Posterior cingulate gyrus (tissue), 11 donors: ENCODE measurements at regions not wholly inside any gene's neighbourhood (a gene's known extent, or its start where the extent isn't known, plus 50 kb on each side); places are given as distances from the start of the nearest gene placed in this dataset.

Experiments used
- DNase-seq, 10 donors: peaks; one replicate each; pipeline versions ENCODE4 v3.0.0 to v3.0.0-alpha.2; 2020 to 2021; ENCODE audit warnings: mixed read lengths in 3 of 10
- intact Hi-C: fragments of 100-400 bp; cut with DNase I; formaldehyde crosslinking; loops from one replicate; pipeline ENCODE4 v1.15.1; 2023

DNA sequence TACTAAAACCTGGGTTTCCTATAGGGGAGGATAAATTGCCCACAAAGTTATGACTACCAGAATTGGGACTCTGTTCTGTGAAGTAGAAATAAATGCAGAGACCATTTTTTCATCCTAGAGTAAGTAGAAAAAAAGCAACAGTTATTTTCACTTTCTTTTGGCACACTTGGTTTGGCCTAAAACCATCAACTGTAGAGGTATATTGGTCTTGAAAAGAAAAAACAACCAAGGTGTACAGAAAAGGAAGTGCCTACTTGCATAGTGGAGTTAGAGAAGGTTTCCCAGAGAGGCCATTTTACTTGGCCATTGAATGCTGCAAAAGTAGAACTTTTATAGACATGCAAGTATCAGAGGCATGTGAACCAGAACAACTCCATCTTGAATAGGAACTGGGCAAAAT, 89.4 kb upstream of the TACR1 start:
- intact Hi-C loops: no loop called here
- no peak for DNase-seq

DNA sequence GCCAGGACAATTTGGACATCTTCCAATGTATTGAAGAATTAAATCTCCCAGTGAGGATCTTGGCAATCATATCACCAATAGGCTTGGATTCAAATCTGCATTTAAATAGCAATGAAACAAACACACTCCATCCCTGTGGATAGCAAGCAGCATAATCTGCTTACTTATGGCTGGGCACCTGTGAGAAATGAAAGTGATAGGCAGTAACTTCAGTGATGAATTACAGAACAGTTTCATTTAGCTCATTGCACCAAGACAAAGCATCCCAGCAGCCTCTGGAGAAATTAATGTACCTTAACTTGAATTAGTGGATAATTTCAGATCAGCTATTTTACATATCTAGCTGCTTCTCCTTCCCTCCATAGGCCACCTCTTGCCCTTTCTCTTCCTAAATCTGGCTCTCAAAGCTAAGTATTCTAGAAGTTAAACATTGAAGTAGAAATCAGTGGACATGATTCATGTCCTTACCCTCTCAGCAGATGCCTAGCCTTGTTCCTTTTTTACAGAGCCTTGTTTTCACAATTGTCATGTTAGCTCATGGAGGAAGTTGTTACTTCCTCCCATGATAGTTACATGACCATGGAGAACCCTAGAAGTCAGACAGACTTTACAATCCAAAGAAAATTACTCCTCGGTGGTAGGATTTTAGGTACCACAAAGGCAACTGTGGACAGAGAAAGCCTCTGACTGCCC, 88.5 kb upstream of the TACR1 start:
- intact Hi-C loops: no loop called here
- DNase-seq: no peak

DNA sequence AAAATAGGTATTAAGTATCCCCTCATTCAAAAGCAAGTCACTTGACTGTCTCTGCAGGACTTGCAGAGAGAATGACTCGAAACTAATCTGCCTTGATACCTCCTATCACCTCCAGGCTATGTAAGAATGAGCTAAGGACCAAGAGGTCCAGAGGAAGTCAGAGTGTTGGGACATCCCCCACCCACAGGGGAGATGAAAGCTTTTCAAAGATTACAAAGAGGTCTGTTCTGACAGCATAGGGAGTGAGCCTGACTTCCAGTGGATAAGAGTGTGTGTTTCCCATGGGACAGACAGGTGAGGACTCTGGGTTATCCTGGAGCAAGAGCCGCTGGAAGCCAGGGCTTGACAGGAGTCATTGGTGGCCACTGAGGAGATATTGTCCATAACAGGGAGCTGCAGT, 85.0 kb upstream of the TACR1 start:
- DNase-seq: no peak
- intact Hi-C loops: no loop called here

DNA sequence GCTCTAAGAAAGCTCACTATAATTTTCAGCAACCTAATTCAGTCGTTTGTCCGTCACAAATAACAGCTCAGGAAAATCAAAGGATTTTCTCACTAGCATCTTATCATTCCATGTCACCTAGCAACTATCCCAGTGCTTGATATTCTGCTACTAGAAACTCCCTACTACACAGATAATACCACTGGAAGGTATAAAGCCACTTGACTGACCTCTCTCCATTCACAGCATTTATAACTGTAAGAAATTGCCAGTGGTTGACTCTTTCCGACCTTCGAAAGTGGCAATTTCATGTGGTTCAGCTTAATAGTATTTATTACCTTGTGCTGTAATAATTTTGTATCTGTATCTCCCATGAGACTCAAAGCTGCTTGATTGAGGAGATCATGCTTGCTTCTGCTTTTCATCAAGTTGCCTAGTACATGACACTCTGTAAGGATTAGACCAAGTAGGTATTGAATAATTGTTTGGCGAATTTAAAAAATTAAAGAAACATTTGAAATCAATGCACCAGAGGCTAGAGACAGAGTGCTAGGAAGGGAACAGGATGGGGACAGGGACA, 79.6 kb upstream of the TACR1 start:
- DNase-seq: no peak
- intact Hi-C loops: no loop called here

DNA sequence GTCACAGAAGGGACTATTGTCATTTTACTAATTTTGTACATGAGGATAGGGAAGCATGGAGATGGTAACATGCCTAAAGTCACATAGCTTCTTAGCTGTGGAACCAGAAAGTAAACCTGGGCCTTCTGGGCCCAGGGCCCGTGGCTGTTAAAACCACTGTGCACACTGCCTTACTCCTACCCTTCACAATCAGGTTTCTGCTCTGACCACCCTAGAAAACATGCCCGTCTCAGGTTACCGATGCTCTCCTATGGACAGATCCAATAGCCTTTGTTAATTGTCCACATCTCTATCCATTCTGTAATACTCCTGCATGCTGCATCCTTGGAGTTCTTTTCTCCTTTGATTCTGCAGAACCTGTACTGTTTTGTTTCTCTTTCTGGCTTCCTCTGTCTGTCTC, 79.0 kb upstream of the TACR1 start:
- no peak for DNase-seq

DNA sequence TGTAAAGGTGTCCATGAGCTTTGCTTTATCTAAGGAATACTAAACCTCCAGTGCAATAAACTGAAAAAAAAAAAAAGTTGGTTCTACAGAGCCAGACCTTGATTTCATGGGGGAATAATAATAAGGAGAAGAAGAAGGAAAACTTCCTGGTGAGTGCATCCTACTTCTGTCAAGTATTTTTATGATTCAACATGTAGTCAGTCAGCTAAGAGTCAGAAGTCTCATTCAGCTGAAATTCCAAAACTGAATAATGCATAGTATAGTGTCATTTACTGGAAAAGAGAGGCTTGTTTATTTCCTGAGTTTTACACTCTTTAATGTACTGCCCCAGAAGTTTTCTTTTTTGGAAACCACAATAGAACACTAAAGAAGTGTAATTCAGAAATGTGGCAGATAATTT, 77.8 kb upstream of the TACR1 start:
- intact Hi-C loops: no loop called here
- DNase-seq: no peak

More for the DNA sequence above, 79.0 kb upstream of the TACR1 start:
- intact Hi-C loops: no loop called here

DNA sequence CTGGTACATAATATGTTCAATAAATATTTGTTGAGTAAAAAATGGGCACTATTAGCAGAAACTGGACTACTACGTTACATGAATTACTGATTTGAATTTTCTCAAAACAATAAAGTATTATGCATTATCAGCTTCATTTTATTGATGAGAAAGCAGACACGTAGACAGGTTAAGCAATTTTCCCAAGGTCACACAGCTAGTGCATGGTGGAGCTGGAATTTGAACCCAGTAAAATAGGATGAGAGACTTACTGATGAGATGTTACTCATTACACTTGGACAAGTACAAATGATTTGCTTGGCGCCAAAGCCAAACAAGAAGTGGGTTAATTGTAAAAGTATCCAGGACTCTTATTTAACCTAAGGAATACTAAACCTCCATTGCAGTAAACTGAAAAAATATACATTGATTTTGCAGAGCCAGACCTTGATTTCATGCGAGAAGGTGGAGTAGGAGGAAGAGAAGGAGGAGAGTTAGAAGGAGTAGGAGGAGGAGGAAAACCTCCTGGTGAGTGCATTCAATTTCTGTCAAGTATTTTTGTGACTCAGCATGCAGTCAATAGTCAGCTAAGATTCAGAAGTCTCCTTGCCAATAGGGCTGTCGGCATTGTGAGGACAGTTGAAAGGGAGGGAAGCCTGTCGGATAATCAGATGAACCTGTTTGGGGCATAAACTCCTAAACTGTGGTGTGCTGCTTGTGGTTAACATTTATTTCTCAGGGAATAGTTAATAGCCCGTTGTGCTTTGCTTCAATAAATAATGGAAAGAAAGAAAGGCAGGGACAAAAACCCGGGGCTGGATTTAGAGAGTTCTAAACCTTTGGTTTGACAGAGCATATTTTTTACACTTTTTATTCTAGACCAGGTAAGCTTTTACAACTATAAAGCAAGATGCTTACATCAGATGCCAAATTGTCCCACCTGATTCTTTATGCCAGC, 77.0 kb upstream of the TACR1 start:
- no peak for DNase-seq

DNA sequence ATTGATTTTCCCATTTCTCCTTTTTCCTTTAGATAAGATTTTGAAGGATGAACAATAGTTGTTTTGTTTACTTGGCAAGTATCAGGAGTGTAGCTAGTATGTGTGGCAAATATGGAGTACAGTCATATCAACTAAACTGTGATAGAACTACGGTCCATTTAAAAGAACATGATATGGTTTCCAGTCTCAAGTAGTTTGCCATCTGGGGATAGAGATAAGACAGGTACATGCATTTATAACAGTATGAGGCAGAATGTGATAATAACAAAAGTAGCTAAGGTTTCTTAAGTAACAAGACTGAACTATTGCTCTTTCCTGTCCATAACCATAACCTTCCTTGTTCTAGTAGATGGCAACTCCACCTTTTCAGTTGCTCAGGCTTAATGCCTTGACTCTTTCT, 75.6 kb upstream of the TACR1 start:
- DNase-seq: no peak
- intact Hi-C loops: no loop called here

More for the DNA sequence above, 77.0 kb upstream of the TACR1 start:
- intact Hi-C loops: no loop called here

DNA sequence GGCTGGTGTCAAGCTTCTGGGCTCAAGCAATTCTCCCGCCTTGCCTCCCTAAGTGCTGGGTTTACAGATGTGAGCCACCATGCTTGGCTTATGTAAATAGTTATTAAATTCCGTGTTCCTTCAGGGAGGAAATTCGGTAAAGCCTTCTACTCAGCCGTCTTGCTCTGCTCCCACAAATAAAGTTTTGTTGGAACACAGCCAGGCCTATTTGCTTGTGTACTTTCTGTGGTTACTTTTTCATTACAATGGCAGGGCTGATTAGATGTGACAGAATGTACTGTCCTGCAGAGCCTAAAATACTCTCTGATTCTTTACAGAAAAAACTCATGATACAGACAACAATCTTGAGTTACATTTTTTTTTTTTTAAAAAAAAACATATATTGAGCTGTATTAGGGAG, 68.8 kb upstream of the TACR1 start:
- DNase-seq: no peak
- intact Hi-C loops: no loop called here

DNA sequence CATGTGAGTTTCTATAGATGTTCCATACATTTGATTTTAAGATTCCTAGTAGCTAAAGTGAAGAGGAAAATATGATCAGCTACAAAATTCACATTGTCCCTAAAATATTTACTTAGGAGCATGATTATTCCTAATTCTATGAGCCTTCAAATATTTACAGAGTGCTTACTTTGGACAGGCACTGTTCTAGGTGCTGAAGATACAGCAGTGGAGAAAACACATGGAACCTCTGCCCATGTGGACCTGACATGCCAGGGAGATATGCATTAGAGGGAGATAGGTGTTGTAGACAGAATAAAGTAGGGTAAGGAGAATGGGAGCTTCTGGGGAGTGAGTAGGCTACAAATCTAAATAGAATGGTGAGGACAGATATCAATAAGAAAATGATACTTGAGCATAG, 62.6 kb upstream of the TACR1 start:
- intact Hi-C loops: no loop called here
- DNase-seq: no peak

DNA sequence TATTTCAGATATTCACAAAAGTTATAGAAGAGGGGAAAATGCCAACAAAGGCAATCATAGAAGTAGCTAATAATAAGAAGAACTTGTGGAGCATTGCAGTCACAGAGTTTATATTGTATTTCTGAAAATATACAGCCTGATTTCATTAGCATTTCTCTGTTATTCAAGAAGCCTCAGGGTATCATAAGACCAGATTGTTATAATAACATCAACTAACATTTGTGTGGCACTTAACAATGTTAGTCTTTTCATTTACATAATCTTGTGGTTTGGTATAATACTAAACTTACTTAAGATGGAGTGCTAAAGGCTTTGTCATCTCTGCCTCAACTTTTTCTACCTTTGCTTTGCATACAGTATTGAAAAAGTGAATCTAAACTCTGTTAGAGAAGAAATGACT, 61.6 kb upstream of the TACR1 start:
- intact Hi-C loops: no loop called here
- DNase-seq: no peak

DNA sequence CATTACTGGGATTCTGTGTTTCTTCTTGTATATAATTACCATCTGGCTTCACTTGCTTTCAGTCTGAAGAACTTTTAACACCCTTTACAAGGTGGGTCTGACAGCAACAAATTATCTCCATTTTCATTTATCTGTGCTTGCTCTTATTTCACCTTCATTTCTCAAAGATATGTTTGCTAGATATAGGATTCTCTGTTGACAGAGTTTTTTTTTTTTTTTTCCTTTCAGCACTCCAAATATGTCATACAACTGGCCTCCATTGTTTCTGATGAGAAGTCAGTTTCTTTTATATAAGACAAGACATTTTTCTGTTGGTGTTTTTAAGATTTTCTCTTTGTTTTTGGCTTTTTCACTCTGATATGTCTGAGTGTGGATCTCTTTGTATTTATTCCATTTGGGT, 59.3 kb upstream of the TACR1 start:
- DNase-seq: no peak
- intact Hi-C loops: no loop called here

DNA sequence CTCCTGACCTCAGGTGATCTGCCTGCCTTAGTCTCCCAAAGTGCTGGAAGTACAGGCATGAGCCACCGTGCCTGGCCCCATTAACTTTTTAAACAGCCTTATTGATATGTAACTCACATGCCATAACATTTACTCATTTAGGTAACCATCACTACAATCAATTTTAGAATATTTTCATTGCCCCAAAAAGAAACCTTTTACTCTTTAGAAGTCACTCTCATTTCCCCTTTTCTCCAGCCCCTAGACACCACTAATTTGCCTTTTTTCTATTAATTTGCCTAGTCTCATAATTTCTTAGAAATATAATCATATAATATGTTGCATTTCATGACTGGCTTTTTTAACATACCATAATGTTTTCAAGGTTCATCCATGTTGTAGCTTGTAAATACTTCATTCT, 57.2 kb upstream of the TACR1 start:
- intact Hi-C loops: no loop called here

DNA sequence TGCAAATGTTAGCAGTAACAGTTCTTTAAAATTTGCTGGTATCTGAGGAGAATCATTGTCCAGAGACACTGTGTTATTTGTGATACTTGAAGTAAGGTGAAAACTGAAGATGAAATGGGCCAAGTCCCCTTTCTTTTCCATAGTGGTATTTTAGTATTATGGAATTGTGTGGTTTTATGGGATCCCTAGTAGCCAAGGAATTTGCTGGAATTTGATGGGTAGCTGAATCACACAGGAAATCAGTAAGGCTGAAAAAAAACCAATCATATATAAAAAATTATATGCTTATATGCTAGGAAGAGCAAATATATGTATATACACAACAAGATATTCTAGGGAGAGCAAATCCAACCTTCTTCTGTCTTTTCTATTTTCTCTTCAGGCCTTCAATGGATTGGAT, 54.2 kb upstream of the TACR1 start:
- intact Hi-C loops: no loop called here
- no peak for DNase-seq

More for the DNA sequence above, 57.2 kb upstream of the TACR1 start:
- no peak for DNase-seq

DNA sequence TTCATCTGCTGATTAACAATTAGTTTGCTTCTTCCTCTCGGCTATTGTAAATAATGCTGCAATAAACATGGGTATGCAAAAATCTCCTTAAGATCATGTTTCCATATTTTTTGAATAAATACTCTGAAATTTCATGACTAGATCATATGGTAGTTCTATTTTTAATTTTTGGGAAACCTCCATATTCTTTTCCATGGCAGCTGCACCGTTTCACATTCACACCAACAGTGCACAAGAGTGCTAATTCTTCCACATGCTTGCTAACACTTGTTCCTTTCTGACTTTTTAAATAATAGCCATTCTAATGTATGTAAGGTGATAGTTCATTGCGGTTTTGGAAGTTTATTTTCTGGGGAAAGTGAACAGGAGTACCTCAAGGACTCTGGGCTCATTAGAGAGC, 52.6 kb upstream of the TACR1 start:
- no peak for DNase-seq
- intact Hi-C loops: no loop called here
